Liver (tissue), 3 donors: ENCODE measurements at regions not wholly inside any gene's neighbourhood (a gene's known extent, or its start where the extent isn't known, plus 50 kb on each side); places are given as distances from the start of the nearest gene placed in this dataset.

Source experiments
- CTCF ChIP-seq: fragments of 150-350 bp; IDR thresholded peaks from 2 replicates; pipeline ENCODE4 v1.5.1; 2017; ENCODE audit warnings: improper control_type of control experiment, low read depth, low read length; ENCODE audit not compliant: missing input control
- FOXA1 ChIP-seq: IDR thresholded peaks from 2 replicates; pipeline ENCODE4 v1.6.1; 2016; ENCODE audit warnings: antibody characterized with exemption
- GABPA ChIP-seq, 2 donors: IDR thresholded peaks in 1 of 2; conservative IDR thresholded peaks in 1 of 2; 2 replicates each; pipeline ENCODE4 v1.6.1; 2016; ENCODE audit warnings: antibody characterized with exemption in 2 of 2, mild to moderate bottlenecking in 1 of 2, moderate library complexity in 1 of 2
- JUND ChIP-seq, 2 donors: IDR thresholded peaks; 2 replicates each; pipeline ENCODE4 v1.6.1; 2016; ENCODE audit warnings: antibody characterized with exemption in 2 of 2
- TAF1 ChIP-seq: conservative IDR thresholded peaks from 2 replicates; pipeline ENCODE4 v1.6.1; 2016; ENCODE audit warnings: antibody characterized with exemption, mild to moderate bottlenecking
- YY1 ChIP-seq: IDR thresholded peaks from 2 replicates; pipeline ENCODE4 v1.6.1; 2016; ENCODE audit warnings: antibody characterized with exemption, mild to moderate bottlenecking
- TF ChIP-seq, protein P1 (sequence below): IDR thresholded peaks from 2 replicates; pipeline ENCODE4 v1.6.1; 2016; ENCODE audit warnings: antibody characterized with exemption, mild to moderate bottlenecking
- donor health status: healthy.
- donor health status: healthy.

DNA sequence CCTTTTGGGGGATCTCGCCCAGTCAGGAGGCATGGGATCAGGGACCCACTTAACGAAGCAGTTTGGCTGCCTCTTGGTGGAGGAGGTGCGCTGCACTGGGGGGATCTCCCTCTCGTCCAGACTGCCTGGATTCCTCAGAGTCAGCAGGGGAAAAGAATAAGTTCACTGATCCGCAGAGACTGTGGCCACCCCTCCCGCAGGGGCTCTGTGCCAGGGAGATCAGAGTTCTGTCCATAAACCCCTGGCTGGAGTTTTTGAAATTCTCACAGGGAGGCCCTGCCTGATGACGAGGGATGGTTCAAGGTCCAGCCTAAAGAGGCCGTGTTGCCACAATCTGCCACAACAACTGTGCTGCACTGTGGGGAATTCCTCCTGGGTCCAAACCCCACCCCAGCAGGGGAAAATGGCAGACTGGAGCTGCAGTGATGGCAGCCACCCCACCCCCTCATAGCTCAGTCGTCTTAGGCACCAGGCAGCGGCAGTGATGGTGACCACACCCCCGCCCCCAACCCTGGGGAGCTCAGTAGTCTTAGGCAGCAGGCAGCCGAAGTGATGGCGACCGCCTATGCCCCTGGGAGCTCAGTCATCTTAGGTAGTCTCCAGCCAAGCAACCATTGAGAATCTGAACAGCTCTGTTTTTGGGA, 273.8 kb upstream of the USP25 start:
- TF ChIP-seq TAF1, result no peak
- no peak for TF ChIP-seq GABPA (IDR thresholded peaks at IDR 0.05 in 1 of 2, conservative IDR thresholded peaks at IDR 0.05 in 1 of 2)
- TF ChIP-seq JUND (IDR thresholded peaks at IDR 0.05), result peak; percentile 61 to 81
- peak; percentile 44 for TF ChIP-seq FOXA1
- TF ChIP-seq YY1, result no peak
- TF ChIP-seq, protein P1, sequence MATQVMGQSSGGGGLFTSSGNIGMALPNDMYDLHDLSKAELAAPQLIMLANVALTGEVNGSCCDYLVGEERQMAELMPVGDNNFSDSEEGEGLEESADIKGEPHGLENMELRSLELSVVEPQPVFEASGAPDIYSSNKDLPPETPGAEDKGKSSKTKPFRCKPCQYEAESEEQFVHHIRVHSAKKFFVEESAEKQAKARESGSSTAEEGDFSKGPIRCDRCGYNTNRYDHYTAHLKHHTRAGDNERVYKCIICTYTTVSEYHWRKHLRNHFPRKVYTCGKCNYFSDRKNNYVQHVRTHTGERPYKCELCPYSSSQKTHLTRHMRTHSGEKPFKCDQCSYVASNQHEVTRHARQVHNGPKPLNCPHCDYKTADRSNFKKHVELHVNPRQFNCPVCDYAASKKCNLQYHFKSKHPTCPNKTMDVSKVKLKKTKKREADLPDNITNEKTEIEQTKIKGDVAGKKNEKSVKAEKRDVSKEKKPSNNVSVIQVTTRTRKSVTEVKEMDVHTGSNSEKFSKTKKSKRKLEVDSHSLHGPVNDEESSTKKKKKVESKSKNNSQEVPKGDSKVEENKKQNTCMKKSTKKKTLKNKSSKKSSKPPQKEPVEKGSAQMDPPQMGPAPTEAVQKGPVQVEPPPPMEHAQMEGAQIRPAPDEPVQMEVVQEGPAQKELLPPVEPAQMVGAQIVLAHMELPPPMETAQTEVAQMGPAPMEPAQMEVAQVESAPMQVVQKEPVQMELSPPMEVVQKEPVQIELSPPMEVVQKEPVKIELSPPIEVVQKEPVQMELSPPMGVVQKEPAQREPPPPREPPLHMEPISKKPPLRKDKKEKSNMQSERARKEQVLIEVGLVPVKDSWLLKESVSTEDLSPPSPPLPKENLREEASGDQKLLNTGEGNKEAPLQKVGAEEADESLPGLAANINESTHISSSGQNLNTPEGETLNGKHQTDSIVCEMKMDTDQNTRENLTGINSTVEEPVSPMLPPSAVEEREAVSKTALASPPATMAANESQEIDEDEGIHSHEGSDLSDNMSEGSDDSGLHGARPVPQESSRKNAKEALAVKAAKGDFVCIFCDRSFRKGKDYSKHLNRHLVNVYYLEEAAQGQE, result peak; percentile 77
- no peak for TF ChIP-seq CTCF
